GM19372 (cell line): ENCODE measurements at regions not wholly inside any gene's neighbourhood (a gene's known extent, or its start where the extent isn't known, plus 50 kb on each side); places are given as distances from the start of the nearest gene placed in this dataset.
"Not testable (repeated sequence)": the region's sequence is repeated elsewhere in the genome, so short reads cannot be mapped to it uniquely, and the experiment has no call there.

Experiments
- ATAC-seq: cut with Tn5 transposase; IDR thresholded peaks from one replicate; pipeline ENCODE4 v1.9.1; 2021; ENCODE audit warnings: mild to moderate bottlenecking, low read depth, moderate library complexity; ENCODE audit not compliant: unreplicated experiment

DNA sequence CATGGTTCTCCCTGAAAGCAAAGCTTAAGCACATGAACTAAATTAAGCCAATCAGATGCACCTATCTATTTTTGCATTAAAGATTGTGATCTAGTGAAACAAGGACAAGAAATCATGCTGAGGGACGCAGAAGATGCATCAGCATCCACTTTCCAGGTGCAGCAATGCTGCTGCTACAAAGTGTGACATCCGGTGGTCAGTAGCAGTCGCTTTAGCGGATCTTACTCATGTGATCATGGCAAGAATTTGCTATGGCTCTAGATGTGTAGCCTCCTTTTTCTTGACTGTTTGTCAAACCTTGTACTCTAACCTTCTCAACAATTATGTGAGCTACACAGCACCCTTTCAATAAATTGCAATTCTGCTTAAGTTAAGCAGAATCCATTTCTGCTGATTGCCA lies 126.8 kb upstream of the SMLR1 start:
- ATAC-seq, result no peak

DNA sequence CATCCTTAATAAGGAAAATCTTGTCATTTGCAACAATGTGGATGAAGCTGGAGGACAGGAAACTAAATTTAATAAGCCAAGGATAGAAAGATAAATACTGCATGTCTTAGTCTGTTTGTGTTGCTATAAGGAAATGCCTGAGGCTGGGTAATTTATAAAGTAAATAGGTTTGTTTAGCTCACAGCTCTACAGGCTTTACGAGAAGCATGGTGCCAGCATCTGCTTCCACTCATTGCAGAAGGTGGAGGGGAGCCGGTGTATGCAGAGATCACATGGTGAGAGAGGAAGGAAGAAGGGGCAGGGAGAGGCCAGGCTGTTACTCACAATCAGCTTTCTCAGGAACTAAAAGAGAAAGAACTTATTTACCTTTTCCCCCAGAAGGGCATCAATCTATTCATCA lies 118.9 kb upstream of the SMLR1 start:
- ATAC-seq, result no peak

DNA sequence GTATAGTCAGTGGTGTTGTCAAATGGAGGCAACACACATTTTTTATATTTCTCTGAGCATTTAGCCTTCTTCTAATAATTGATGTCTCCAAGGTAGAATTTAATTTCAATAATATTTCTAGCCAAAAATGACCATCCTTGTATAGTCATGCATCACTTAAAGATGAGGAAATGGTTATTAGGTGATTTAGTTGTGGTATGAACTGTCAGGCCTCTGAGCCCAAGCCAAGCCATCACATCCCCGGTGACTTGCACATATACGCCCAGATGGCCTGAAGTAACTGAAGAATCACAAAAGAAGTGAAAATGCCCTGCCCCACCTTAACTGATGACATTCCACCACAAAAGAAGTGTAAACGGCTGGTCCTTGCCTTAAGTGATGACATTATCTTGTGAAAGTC lies 115.6 kb upstream of the SMLR1 start:
- not testable (repeated sequence) for ATAC-seq

GRCh38 chr6:130713144-130713543 lies 114.1 kb upstream of the SMLR1 start:
- ATAC-seq, result no peak

DNA sequence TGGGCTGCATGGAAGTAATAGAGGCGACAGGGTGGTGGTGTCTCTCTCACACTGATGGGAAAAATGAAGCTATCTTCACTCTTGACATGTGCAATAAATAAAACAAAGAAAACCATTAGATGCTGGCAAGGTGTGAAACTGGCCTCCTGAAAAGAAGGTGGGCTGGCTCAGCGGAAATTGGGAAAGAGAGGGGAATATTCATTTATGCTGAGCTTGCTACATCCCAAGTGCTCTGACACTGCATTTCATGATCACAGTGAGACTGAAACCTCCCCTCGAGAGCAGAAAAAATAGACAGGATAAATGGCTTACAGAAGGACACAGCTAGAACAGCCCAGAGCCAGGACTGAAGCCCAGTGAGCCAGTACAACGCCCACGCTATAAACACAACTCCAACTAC lies 112.1 kb upstream of the SMLR1 start:
- ATAC-seq, result no peak

DNA sequence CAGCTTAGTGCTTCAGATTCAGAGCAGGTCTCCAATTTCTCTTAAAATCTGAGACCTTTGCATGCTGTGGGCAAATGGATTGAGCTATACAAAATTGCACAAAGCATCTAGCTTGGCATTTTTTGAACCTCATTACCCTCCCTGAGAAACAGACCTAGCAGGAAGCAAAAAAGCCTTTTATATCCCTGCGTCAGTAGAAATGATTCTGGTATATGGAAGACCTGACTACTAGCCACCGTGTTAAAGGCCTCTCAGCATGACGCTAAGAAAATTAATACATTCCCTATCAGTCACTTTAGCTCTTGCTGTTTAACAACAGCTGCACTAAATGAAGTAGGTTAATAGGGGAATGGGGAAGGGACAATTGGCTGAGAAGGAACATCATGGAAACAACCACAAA lies 110.7 kb upstream of the SMLR1 start:
- no peak for ATAC-seq

- no peak for ATAC-seq
These were observed 109.5 kb upstream of the SMLR1 start for GRCh38 chr6:130717657-130718056.

- no peak for ATAC-seq
These were observed 107.0 kb upstream of the SMLR1 start for GRCh38 chr6:130720076-130720715.

DNA sequence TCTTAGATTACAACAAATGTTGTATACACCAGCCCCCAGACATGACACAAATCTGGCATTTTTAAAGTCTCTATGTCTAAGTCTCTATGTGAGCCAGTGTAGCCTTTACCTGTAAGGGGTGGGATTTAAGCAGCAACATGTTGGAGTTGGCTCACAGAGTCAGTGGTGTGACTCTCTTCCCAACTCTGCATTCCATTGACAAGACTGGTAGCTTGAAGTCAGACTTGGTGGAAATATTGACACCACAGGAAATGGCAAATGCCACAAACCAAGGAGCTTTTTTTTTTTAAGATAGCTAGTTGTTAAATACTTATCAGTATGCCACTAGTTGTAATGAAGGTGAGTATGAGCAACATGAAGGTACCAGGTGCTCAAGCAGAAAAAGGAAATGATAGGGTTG lies 103.1 kb upstream of the SMLR1 start:
- no peak for ATAC-seq

GRCh38 chr6:130725551-130725950 lies 101.7 kb upstream of the SMLR1 start:
- no peak for ATAC-seq

DNA sequence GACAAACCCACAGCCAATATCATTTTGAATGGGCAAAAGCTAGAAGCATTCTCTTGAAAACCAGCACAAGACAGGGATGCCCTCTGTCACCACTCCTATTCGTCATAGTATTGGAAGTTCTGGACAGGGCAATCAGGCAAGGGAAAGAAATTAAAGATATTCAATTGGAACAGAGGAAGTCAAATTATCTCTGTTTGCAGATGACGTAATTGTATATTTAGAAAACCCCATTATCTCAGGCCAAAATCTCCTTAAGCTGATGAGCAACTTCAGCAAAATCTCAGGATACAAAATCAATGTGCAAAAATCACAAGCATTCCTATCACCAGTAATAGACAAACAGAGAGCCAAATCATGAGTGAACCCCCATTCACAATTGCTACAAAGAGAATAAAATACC lies 99.1 kb upstream of the SMLR1 start:
- not testable (repeated sequence) for ATAC-seq

DNA sequence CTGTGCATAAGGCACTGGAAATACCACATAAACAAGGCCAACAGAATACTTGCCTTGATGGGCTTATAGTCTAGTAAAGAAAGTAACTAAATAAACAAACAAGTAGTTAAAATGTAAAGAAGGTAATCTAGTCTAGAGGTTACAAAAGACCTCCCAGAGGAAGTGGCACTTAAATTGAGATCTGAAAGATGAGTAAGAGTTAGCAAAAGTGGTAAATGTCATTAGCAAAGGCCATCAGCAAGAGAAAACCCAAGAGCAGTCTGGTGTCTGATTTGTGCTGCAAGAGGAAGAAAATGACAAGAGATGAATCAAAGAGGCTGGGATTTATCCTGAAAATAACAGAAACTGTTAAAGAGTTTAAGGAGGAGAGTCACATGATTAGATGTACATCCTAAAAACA lies 96.6 kb upstream of the SMLR1 start:
- ATAC-seq, result no peak

DNA sequence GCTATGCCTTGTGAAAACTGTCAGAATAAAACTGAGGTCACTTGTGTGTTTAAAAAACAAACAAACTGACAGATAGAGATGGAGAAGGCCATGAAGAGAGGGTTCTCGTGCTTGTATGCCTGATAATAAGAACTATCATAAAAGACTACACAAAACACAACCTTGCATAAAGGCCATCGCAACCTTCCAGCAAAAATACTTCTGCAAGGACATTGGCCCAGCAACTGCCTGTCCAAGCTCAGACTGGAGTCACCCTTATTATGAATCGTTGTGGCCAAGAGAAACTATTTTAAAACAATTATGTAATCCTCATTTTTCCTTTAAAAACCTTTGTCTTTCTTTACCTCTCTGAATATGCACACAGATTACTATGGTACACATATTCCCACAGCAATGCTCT lies 93.0 kb upstream of the SMLR1 start:
- no peak for ATAC-seq

DNA sequence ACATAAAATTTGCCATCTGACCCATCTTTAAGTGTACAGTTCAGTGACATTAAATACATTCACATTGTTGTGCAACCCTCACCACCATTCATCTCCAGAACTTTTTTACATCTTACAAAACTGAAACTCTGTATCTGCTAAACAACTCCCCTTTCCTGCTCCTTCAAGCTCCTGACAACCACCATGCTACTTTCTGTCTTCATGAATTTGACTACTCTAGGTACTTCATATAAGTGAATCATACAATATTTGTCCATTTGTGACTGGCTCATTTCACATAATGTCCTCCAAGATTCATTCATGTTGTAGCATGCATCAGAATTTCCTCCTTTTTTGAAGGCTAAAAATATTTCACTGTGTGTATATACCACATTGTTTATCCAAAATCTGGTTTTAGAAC lies 86.9 kb upstream of the SMLR1 start:
- no peak for ATAC-seq

- ATAC-seq, result no peak
These were observed 85.0 kb upstream of the SMLR1 start for GRCh38 chr6:130742131-130742681.

DNA sequence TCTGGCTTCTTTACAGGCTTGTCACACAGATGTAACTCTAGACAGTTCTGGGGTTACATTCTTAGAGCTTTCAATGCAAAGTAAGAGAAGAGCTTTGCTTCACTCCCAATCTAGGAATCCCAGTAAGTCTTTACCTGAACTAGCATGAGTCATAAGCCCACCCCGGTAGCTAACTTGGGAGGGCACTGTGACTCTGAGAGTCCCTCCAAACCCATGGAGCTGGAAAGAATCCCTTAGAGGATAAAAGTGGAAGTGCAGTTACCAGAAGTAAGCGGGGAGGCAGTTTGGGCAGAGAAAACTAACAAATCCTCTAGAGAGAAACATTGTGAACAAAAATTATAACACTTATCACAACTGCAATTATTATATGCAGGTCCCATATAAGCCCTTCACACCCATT lies 84.0 kb upstream of the SMLR1 start:
- no peak for ATAC-seq

GRCh38 chr6:130744576-130745366 lies 82.4 kb upstream of the SMLR1 start:
- ATAC-seq, result no peak

DNA sequence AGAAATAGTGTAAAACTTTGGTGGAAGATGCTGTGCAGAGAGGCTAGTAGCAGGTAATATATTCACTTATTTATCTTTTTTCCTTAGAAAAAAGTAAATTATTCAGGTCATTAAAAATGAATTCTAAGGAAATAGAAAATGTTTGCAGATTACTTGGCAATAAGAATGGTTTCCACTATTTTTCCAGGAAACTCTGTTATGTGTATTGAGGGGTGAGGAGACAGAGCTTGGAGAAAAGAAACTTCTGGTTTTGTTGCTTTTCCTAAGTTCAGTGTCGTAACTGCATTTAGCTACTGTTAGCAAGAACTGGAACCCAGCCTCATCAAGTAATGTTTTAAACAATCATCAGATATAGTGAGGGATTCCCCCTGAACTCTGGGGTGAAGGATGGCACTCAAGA lies 79.2 kb upstream of the SMLR1 start:
- ATAC-seq, result no peak

DNA sequence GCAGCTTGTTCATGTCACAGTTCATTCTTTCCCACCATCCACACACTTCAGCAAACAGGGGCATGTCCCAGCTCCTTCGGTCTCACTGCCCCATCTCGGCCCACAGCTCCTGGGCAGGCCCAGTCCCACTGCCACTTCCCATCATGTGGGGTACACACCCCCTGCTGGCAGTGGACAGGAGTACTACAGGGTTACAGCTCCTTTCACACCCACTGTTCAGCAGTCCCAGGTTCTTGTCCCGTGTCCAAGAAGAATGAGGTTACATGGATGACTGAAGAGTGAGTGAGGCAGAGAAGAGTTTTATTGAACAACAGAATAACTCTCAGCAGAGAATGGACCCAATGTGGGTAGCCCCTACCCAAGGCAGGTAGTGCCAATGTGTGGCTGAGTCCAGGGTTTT lies 77.8 kb upstream of the SMLR1 start:
- ATAC-seq, result no peak

DNA sequence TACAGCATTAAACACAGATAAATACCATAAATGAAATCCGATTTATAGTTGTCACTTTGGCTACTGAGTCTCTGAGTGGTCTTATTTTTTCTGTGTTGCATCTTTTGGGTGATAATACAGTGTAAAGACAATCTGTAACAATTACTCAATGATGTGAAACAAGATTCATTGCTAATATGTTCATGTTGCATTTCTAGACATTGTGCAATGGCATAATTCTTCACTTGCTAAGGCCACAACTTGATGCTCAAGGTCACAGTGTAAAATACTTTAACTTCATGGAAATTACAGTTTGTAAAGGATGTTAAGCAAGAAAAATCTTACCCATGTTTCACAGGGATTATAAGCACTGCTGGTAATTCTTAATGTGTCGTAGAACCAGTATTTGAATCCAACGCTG lies 74.9 kb upstream of the SMLR1 start:
- ATAC-seq, result no peak

- ATAC-seq, result no peak
These were observed 72.3 kb upstream of the SMLR1 start for GRCh38 chr6:130754786-130755367.
